ENCODE measurements at regions not wholly inside any gene's neighbourhood (a gene's known extent, or its start where the extent isn't known, plus 50 kb on each side); places are given as distances from the start of the nearest gene placed in this dataset.
A peak's percentile ranks its signal among the peaks of the same experiment; 100 is the strongest.
"Not testable (repeated sequence)": the region's sequence is repeated elsewhere in the genome, so short reads cannot be mapped to it uniquely, and the experiment has no call there.

DNA sequence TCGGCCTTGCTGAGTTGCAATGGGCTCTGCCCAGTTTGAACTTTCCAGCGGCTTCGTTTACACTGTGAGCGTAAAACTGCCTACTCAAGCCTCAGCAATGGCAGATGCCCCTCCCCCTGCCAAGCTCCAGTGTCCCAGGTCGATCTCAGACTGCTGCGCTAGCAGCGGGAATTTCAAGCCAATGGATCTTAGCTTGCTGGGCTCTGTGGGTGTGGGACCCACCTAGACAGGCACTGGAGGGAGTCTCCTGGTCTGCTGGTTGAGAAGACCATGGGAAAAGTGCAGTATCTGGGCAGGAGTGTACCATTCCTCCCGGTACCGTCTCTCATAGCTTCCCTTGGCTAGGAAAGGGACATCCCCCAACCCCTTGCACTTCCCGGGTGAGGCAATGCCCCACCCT is 88.2 kb downstream of the KLHL28 start:
- DNase-seq: no peak

DNA sequence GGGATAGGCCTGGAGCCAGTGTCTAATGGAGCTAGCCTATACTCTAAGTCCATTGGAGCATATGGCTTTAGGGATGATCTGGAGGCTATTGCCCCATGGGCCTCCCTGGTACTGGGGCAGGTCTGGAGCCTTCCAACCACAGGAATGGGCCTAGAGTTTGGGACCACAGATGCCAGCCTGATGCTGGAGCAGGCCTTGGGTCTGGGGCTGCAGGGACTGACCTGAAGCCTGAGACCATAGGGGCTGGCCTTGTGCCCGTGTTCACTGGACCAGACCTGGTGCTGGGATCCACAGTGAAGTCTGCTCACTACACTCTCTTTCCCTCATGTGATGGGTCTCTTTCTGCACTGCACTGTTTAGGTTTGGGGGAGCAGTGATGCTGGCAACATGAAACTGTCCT is 95.0 kb downstream of the KLHL28 start:
- no peak for DNase-seq

DNA sequence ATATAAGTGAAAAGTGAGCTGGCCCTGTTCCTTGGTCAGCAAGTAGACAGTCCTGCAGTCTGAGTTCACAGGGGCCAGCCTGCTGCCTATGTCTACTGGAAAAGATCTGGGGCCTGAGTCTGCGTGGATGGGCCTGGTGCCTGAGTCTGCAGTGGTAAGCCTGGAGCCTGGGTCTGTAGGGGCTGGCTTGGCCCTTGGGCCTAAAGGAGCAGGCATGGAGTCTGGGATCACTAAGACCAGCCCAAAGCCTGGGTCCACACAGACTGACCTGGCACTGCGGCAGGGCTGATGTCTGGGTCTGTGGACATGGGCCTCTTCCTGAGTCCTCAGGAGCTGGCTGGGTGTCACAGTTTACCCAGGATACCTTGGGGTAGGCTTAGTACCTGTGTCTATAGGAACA is 95.4 kb downstream of the KLHL28 start:
- DNase-seq: no peak

DNA sequence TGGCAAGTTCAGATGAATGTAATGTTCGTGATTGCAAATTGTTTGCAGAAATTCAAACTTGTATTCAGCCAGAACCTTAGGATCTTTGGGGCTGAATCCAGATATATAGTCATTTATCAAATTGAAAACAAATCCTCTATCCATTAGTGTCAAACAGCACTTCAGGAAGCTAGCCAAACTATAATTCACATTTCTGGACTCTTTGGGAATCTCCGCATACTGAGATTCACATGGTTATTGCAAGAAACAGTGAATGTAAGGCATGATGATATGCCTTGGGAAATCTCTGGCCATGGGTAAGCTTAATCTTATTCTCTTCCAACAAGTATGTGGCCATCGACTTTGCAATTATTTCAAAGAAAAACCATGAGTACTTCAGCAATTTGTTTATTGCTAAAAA is 98.5 kb downstream of the KLHL28 start:
- DNase-seq: no peak

DNA sequence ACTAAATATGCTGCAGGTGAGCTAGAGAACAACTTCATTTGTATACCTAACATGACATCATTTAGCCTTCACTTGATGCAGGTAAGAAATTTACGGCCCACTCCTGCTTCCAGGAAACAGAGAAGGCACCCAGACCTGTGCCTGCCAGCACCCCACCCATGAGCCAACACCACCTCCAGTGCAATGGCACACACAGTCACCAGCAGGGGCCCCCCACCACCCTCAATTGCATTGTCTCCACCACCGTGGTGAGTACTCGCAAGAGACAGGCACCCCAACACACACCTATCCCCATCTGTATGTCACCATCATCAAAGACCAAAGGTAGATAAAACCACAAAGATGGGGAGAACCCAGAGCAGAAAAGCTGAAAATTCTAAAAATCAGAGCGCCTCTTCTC is 107.6 kb downstream of the KLHL28 start:
- DNase-seq: no peak

DNA sequence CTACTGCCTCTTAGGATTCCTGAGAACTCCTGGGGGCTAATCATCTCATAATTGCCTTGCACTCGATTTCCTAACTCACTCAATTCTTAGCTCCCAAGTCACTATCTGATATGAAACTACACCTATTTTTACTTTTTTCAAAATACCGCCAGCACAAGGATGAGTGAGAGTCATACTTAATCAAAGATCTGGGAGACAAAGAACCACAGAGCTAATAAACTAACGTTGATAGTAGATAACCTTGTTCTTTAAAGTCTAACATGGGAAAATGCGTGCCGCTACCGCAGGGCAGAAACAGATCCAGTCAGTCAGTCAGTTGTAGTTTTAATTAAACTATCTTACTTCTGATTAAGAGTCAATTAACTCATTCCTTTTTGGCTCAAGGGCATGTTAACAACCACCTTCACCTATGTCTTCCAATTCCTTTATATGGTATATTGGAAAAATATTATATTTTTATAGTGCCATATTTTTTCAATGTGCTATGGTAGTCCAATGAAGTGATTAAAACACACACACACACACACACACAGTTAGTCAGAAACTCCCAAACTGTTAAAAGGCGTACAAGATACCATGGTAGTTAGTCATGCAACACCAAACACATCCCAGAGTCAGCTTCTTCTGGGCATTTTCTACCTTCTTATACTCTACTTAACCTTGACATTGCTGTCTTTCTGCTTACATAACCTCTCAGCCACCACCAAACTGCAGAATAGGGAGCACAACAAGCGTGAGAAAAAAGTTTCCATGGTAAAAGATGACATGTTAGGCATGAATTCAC is 114.0 kb downstream of the KLHL28 start:
- DNase-seq: no peak

DNA sequence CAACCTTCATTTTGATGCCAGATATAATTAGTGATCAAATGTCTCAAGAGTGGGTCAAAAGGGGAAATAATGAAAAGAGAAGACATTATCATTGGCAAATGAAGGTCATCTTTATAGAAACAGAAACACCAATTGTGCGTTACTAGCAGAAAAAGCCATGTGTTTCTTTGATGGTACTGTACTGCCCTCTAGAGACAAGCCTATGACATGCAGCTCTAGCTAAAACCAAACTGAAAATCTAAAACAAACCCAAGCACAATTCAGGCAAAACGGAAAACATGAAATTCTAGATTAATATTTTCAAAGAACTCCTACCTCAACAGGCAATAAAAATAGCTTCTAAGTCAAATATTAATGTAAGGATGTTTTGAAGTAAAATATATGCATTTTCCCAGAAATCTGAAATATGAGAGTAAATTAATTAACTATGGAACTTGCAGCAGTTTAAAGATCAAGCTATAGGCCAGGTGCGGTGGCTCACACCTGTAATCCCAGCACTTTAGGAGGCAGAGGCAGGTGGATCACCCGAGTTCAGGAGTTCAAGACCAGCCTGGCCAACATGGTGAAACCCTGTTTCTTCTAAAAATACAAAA is 115.4 kb downstream of the KLHL28 start:
- DNase-seq: peak; percentile 11

DNA sequence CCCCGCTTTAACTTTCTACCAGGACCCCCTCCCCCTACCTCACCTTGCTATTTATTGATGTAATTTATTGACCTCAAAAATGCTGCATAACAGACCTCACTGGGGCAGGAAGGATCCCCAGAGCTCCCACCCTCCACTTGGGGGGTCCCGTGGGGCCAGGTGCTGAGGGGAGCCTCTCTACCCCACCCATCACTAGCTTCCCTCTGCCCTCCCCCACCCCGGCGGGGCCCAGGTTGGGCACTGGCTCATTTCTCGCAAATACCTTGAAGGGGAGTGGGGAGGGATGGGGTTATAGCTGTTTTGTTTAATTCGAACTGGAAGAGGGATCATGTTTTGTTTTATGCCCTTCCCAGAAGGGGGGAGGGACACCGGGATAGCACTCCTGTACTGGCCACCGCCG is 125.8 kb downstream of the KLHL28 start:
- not testable (repeated sequence) for DNase-seq

DNA sequence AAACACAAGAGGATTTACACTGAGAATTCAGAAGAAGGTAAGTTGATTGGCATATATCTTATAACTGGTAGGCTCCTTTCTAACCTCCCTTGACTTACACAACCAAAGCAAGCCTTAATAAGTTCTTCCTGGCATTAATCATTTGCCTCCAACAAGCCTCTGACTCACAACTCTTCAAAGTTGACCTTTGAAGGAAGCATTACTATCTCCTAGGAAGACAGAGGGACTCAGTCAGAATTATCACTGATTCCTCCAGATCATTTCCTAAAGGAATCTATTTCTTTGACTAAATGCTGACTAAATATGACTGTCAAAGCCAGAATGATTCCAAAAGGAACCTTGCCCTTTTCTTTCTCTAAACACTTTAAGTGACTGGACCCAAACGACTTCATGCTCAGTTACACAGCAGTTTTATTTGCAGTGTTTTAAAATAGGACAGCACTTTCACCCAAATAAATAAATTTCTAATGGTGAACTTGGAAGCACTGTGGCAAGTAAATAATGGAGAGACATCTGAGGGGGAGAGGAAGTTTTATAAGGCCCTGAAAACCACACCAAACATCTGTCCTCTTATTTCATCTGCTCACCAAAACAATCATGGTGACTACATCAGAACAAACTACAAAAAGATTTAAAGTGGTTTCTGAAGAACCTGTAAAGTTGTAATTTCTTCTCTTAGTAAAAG is 128.2 kb downstream of the KLHL28 start:
- no peak for DNase-seq

DNA sequence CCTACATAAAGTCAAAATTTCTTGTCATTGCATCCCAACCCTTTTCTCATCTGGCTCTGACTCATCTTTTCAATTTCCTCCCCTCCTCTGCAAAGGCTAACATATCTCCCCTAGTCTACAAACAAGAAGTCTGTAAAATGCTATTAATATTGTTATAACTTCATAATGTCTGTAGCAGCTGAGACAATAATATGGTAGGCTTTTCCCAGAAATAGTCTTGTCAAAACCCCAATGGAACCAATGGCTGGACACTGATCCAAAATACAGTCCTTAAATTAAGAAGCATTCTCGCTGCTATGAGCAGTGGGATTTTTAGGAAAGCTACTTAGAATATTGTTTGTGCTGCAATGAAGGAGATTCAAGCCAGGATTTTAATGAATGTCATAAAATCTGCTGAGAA is 131.4 kb downstream of the KLHL28 start:
- no peak for DNase-seq

DNA sequence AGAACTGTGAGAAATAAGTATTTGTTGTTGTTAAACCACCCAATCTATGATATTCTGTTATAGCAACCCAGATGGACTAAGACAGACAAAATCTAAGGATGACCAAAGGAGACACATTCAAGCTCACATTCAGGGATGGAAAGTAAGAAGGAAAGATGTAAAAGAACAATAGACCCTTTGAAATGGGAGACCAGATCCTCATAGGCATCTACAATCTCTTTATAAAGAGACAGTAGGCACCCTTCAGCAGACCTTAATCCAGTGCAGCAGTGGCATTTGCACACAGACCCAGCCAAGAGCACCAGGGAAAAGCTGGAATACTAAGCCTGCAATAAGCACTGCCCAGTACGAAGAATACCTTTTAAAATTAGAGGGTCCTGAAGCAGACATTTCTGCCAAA is 132.7 kb downstream of the KLHL28 start:
- no peak for DNase-seq

DNA sequence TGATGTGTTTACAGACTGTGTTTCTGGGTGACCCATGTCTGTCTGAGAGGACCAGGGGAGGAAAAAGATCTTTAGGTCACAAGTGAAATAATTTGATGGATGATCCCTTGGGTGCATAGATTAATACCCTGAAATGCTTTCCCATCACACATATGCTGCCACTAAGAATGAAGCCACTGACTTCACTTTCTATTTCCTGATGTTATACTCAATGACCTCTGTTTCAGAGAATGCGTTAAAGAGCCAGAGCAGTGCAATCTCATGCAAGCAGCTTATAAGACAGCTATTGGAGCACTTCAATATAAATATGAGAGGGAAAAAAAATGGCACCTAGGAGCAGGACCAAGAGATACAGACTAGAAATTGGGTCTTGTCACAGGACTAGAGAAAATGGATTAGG is 133.7 kb downstream of the KLHL28 start:
- DNase-seq: no peak

DNA sequence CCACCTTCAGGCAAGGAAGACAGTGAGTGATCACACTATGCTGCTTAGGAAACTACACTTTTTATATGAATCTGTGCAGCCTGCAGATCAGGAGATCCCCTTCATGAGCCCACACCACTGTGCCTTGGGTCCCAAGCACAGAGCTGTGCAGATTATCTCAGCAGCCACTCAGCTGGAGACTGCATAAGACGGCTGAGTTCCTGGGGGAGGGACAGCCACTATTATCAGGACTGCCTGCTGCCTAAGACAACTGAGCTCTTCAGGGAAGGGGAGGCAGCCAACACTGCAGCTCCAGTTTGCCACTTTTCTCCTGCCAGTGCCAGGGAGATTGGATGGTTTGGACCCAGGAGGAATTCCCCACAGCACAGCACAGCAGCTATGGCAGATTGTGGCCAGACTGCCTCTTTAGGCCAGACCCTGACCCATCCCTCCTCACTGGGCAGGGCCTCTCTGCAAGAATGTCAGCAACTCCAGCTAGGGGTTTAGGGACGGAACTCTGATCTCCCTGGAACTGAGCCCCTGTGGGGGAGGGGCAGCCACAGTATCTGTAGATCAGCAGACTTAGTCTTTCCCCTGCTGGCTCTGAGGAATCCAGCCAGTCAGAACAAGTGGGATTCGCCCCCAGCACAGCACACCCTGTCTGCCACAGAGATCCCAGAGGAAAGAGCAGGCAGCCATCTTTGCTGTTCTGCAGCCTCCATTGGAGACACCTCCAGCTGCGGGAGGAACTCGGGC is 141.3 kb downstream of the KLHL28 start:
- no peak for DNase-seq

DNA sequence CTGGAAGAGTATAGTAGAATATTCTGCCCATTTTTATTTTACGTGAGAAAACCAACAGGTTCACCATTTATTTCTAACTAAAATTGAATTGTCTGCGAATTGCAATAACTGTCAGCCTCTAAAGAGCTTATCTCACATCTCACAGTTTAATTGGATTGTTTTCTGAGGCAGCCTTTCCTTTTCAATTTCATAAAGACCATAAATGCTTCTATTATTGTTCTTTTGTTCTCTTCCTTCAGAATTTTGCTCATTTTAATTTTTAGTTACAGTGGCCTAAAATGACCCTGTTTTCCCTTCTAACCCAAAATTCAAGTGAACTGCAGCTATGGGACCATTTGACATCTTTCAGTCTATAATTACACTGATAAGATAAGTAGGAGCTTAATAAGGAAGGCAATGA is 147.6 kb downstream of the KLHL28 start:
- DNase-seq: no peak

DNA sequence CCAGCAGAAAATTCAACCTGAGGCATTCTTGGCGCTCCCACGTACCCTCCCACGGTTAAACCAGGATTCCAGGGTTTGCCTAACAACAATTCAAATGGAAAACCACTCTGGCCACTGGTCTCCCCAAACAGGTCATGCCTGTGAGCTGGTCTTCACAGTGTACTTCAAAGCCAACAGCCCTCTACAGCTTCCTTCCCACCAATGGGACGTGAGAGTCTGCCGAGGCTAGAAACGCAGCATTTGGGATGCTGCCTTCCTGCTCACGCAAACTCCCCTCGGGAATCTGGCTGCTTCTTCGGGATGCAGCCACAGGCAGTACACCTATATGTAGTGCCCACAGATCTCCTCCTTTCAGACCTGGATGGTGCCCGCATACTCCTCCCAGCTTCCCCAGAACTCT is 149.1 kb downstream of the KLHL28 start:
- DNase-seq: no peak

DNA sequence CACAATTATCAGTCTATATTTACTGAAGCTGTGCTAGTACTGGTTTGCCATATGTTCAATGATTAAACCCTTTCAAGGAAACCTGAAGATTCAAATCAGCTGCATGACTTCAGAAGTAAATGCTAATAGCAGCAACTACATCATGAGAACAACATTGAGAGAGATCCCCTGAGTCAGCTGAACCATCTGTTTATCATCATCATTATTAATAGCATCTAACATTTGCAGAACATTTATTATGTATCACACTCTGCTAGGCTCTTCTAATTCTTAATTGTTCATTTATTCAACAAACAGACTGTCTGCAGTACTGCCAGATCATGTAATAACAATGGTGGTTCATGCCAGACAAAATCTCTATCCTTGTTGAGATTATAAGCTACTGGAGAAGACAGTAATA is 157.4 kb downstream of the KLHL28 start:
- no peak for DNase-seq

DNA sequence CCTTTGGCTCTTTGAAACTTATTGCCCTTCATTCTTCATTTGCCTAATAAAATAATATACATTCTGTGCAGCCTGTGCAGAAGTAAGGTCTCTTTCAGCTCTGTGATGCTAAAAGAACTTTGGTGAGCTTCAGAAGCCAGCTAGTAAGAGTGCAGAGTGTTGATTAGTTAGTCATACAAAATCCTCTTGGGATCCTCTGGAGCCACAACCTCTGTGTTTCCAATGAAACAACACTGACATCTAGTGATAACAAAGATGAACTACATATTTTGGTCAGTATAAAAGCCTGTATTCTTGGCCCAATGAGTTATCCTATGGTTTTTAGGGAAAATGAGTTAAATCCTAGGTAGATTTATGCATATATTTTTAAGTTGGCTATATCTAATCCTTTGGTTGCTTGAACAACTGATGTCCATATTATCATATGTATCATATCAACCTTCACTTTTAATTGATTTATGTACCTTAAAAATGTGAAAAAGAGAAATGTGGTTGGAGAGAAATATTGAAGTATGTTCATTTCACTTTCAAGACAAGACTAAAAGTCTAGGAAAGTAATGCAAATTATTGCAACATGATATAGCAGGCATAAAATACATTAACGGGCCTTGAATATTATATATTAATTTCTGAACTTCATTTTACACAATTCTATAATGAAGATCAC is 158.4 kb downstream of the KLHL28 start:
- peak; percentile 1 for DNase-seq

DNA sequence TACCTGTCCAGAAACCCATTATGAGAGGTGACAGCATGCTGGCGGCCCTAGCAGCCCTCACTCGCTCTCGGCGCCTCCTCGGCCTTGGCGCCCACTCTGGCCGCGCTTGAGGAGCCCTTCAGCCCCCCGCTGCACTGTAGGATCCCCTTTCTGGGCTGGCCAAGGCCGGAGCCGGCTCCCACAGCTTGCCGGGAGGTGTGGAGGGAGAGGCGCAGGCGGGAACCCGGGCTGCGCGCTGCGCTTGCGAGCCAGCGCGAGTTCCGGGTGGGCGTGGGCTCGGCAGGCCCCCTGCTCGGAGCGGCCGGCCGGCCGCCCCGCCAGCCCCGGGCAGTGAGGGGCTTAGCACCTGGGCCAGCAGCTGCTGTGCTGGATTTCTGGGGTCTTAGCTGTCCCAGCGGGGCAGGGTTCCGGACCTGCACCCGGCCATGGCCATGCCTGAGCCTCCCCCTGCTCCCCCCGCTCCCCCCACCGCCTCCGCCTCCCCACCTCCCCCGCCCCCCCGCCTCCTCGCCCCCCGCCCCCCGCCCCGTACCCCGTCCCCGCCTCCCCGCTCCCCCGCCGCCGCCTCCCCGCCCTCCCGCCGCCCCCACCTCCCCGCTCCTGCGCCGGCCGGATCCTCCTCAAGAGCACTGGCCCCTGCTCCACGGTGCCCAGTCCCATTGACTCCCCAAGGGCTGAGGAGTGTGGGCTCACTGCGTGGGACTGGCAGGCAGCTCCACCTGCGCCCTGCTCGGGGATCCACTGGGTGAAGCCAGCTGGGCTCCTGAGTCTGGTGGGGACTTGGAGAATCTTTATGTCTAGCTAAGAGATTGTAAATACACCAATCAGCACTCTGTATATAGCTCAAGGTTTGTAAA is 163.1 kb downstream of the KLHL28 start:
- no peak for DNase-seq

DNA sequence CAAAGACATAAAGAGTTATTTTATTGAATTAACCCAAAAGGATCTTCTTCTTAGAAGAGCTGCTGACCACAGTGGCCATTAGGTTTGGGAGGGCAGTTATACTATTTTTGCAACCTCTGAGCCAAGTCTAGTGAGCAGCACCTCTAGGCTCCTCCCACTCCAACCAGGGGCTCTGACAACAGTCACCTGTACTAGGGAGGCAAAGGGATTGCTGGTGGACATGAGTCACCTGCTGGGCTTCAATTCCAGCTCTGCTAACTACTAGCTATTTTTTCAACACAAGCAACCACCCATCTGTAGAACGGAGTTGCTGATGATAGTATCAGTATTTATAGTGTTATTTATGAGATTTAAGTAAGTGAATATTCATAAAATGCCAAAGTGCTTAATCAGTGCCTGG is 166.0 kb downstream of the KLHL28 start:
- DNase-seq: no peak

DNA sequence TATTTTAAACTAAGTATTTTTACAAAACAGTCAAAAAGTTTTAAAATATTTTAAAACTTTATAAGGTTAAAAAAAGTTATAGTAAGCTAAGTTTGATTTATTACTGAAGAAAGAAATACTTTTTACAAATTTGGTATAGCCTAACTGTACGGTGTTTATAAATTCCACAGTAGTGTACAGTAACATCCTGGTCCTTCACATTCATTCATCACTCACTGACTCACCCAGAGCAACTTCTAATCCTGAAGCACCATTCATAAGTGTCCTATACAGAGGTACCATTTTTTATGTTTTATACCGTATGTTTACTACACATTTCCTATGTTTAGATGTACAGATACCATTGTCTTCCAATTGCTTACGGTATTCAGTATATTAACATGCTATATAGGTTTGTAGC is 170.0 kb downstream of the KLHL28 start:
- no peak for DNase-seq

DNA sequence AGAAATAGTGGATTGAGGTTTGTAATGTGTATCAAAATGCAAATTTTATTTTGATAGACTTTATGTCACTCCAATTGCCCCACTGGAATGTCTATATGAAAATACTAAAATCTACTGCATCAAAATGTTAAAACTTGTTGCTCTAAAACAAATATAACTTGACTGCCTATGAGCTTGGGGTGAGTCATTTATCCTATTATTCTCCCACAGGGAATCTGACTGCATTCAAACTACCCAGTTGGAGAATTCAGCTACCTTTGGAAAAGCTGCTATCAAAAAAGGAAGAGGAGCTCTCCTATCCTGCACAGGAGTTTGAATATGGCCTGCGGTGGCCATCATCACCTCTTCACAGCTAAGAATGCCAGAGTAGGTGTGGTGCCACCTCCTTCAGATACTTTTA is 173.1 kb downstream of the KLHL28 start:
- no peak for DNase-seq

DNA sequence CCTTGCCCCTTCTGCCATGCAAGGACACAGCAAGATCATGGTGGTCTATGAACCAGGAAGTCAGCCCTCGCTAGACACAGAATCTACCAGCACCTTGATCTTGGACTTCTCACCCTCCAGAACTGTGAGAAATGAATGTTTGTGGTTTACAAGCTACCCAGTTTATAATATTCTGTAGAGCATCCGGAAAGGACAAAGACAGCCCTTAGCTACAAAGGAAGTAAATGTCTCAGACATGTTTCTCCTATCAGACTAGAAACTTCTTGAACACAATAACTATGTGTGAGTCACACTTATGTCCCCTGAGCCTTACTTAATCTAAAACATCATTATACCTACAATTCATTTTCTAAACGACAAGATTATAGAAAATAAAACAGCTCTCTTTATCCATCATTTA is 176.7 kb downstream of the KLHL28 start:
- DNase-seq: no peak

Data from NCI-H1048 (cell line).